ENCODE measurements at regions not wholly inside any gene's neighbourhood (a gene's known extent, or its start where the extent isn't known, plus 50 kb on each side); places are given as distances from the start of the nearest gene placed in this dataset.

DNA sequence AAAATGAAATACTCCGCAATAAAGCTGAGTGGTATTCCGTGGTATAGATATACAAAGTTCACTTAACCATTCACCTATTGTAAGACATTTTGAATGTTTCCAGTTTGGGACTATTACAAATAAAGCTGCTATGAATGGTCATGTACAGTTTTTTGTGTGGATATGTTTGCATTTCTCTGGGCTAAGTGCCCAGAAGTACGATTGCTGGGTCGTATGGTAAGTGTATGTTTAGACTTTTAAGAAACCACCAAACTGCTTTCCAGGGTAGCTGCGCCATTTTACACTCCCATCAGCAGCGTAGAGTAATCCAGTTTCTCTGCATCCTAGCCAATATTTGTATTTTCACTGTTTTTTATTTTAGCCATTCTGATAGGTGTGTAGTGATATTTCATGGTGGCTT, 208.4 kb upstream of the TLE3 start:
- TF ChIP-seq SMC3 (IDR thresholded peaks at IDR 0.05; ENCODE audit: borderline replicate concordance, low read length) (no peak), EP300 (IDR thresholded peaks at IDR 0.05; ENCODE audit: borderline replicate concordance in 1 of 2, control insufficient read depth in 1 of 2, low read depth in 2 of 2, low read length in 2 of 2) (no peak), TCF3 (IDR thresholded peaks at IDR 0.05; ENCODE audit: borderline replicate concordance, insufficient read depth, low read depth, low read length) (no peak)
- TF ChIP-seq, protein P1, sequence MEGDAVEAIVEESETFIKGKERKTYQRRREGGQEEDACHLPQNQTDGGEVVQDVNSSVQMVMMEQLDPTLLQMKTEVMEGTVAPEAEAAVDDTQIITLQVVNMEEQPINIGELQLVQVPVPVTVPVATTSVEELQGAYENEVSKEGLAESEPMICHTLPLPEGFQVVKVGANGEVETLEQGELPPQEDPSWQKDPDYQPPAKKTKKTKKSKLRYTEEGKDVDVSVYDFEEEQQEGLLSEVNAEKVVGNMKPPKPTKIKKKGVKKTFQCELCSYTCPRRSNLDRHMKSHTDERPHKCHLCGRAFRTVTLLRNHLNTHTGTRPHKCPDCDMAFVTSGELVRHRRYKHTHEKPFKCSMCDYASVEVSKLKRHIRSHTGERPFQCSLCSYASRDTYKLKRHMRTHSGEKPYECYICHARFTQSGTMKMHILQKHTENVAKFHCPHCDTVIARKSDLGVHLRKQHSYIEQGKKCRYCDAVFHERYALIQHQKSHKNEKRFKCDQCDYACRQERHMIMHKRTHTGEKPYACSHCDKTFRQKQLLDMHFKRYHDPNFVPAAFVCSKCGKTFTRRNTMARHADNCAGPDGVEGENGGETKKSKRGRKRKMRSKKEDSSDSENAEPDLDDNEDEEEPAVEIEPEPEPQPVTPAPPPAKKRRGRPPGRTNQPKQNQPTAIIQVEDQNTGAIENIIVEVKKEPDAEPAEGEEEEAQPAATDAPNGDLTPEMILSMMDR (IDR thresholded peaks at IDR 0.05 in 2 of 3, conservative IDR thresholded peaks at IDR 0.05 in 1 of 3; ENCODE audit: control insufficient read depth in 2 of 3, extremely low read depth in 1 of 3, insufficient read depth in 1 of 3, low read depth in 3 of 3, low read length in 3 of 3) = no peak
- TF ChIP-seq, protein P2, sequence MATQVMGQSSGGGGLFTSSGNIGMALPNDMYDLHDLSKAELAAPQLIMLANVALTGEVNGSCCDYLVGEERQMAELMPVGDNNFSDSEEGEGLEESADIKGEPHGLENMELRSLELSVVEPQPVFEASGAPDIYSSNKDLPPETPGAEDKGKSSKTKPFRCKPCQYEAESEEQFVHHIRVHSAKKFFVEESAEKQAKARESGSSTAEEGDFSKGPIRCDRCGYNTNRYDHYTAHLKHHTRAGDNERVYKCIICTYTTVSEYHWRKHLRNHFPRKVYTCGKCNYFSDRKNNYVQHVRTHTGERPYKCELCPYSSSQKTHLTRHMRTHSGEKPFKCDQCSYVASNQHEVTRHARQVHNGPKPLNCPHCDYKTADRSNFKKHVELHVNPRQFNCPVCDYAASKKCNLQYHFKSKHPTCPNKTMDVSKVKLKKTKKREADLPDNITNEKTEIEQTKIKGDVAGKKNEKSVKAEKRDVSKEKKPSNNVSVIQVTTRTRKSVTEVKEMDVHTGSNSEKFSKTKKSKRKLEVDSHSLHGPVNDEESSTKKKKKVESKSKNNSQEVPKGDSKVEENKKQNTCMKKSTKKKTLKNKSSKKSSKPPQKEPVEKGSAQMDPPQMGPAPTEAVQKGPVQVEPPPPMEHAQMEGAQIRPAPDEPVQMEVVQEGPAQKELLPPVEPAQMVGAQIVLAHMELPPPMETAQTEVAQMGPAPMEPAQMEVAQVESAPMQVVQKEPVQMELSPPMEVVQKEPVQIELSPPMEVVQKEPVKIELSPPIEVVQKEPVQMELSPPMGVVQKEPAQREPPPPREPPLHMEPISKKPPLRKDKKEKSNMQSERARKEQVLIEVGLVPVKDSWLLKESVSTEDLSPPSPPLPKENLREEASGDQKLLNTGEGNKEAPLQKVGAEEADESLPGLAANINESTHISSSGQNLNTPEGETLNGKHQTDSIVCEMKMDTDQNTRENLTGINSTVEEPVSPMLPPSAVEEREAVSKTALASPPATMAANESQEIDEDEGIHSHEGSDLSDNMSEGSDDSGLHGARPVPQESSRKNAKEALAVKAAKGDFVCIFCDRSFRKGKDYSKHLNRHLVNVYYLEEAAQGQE (IDR thresholded peaks at IDR 0.05; ENCODE audit: low read depth, low read length) = no peak
- TF ChIP-seq, protein P3, sequence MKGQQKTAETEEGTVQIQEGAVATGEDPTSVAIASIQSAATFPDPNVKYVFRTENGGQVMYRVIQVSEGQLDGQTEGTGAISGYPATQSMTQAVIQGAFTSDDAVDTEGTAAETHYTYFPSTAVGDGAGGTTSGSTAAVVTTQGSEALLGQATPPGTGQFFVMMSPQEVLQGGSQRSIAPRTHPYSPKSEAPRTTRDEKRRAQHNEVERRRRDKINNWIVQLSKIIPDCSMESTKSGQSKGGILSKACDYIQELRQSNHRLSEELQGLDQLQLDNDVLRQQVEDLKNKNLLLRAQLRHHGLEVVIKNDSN (IDR thresholded peaks at IDR 0.05; ENCODE audit: borderline replicate concordance, extremely low read length, insufficient read depth, low read depth, low read length) = no peak
